Aorta (tissue), 5 donors: ENCODE measurements at regions not wholly inside any gene's neighbourhood (a gene's known extent, or its start where the extent isn't known, plus 50 kb on each side); places are given as distances from the start of the nearest gene placed in this dataset.

Experiments
- ATAC-seq: fragments of 200-7000 bp; cut with Tn5 transposase; one replicate; pipeline ENCODE4 v1.9.1; 2022; ENCODE audit warnings: moderate library complexity; ENCODE audit not compliant: low FRiP score
- DNase-seq, 2 donors: peaks; one replicate each; pipeline ENCODE4 v3.0.0-alpha.2; 2020
- H3K27ac ChIP-seq, 2 donors: one replicate each; pipeline ENCODE4 v1.5.1; 2013; ENCODE audit warnings: low read length in 2 of 2, mild to moderate bottlenecking in 2 of 2, moderate library complexity in 2 of 2, control low read depth in 1 of 2, inconsistent platforms in 1 of 2, low read depth in 1 of 2
- H3K27me3 ChIP-seq, 2 donors: one replicate each; pipeline ENCODE4 v1.6.1; 2013; ENCODE audit warnings: control low read depth in 1 of 2, low read length in 1 of 2, mild to moderate bottlenecking in 1 of 2, moderate library complexity in 1 of 2; ENCODE audit not compliant: insufficient read depth in 2 of 2, control insufficient read depth in 1 of 2
- H3K36me3 ChIP-seq, 2 donors: one replicate each; pipeline ENCODE4 v1.6.1; 2013; ENCODE audit warnings: control low read depth in 1 of 2, low read length in 1 of 2, mild to moderate bottlenecking in 1 of 2; ENCODE audit not compliant: insufficient read depth in 2 of 2, control insufficient read depth in 1 of 2
- H3K4me1 ChIP-seq, 2 donors: one replicate each; pipeline ENCODE4 v1.6.1; 2013; ENCODE audit warnings: low read length in 2 of 2, control low read depth in 1 of 2, mild to moderate bottlenecking in 1 of 2, moderate library complexity in 1 of 2; ENCODE audit not compliant: insufficient read depth in 2 of 2, control insufficient read depth in 1 of 2
- H3K4me3 ChIP-seq, 2 donors: one replicate each; pipeline ENCODE4 v1.5.1; 2013; ENCODE audit warnings: low read length in 2 of 2, control low read depth in 1 of 2, mild to moderate bottlenecking in 1 of 2
- H3K9me3 ChIP-seq: one replicate; pipeline ENCODE4 v1.6.1; 2013; ENCODE audit warnings: mild to moderate bottlenecking, low read length; ENCODE audit not compliant: control insufficient read depth
- WGBS, 2 donors: extraction: QIAGEN DNeasy Blood & Tissue Kit; methylation state at CpG; one replicate each; pipeline ENCODE4 v1.1.7; 2013; 5-methylcytosine and 5-hydroxymethylcytosine counted together
- intact Hi-C, 2 donors: fragments of 100-400 bp; cut with DNase I; formaldehyde crosslinking; loops; one replicate each; pipeline versions ENCODE4 v1.14.2 to v1.15.0; 2022
- donor health status: healthy with polysubstance abuse.
- donor health status: Bipolar disorder and iron deficiency.
- donor health status: DM: no; HTN: no; CAD: no.
- donor health status: DM: no; HTN: no; CAD: no.
- donor health status: DM: yes; HTN: yes; CAD: no.

GRCh38 chr2:167793725-167794124 lies 453.7 kb downstream of the STK39 start:
- Histone ChIP-seq H3K27me3 (no peaks in the 10 kb centered on the region), H3K4me1 (no peaks in the 10 kb centered on the region), H3K27ac (no peak overlapping the region), H3K9me3 (no peaks in the 10 kb centered on the region), H3K36me3 (no peaks in the 10 kb centered on the region), H3K4me3 (no peak overlapping the region)
- intact Hi-C loops: no loop called here
- WGBS, 2 donors: 84 to 85% methylated on average over 3 of the region's 3 CpGs
- DNase-seq: no peak
- no peak for ATAC-seq

- ATAC-seq (no peak), DNase-seq (no peak)
- no peaks in the 10 kb centered on the region for H3K9me3 ChIP-seq
- WGBS, 2 donors: 94 to 98% methylated on average over 1 of the region's 1 CpG
- no peaks in the 10 kb centered on the region for H3K36me3 ChIP-seq
- no peaks in the 10 kb centered on the region for H3K27me3 ChIP-seq
- H3K27ac ChIP-seq: no peak overlapping the region
- no peak overlapping the region for H3K4me3 ChIP-seq
- H3K4me1 ChIP-seq: no peaks in the 10 kb centered on the region
- intact Hi-C loops: no loop called here
Measured at GRCh38 chr2:167792126-167792525, 455.3 kb downstream of the STK39 start.

DNA sequence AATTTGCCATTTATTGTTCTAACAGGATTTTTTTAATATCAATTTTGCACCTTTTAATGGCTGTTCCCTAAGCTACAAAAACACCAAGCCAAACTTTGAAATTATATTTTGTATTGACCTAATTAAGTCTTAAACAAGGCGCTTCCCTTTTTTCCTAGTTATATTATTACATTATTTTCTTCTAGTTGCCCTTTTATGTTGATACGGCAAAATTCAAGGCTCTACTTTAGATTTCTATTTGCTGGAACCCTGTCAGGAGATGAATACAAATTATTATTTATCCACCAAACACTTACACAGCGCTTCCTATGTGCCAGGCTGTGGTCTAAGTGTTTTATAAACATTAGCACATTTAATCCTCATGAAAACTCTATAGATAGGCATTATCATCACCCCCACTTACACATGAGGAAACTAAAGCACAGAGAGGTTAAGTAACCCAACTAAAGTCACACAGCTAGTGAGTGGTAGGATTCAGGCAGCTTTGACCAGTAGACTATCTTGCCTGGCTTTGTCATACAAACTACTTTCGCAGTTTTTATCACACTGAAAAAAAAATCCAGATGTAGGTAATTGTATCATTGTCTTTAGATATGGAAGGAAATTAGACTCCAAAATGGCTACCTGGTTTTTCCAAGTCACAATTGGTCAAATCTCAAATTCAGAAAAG lies 456.5 kb downstream of the STK39 start:
- intact Hi-C loops: no loop called here
- DNase-seq (no peak), ATAC-seq (no peak)
- 93 to 95% methylated on average over 4 of the region's 4 CpGs for WGBS, 2 donors
- no peak overlapping the region for H3K4me3 ChIP-seq
- no peaks in the 10 kb centered on the region for H3K4me1 ChIP-seq
- no peak overlapping the region for H3K27ac ChIP-seq
- no peaks in the 10 kb centered on the region for H3K36me3 ChIP-seq
- no peaks in the 10 kb centered on the region for H3K27me3 ChIP-seq
- H3K9me3 ChIP-seq: no peaks in the 10 kb centered on the region

GRCh38 chr2:167790189-167790588 lies 457.2 kb downstream of the STK39 start:
- WGBS, 2 donors: 91 to 96% methylated on average over 4 of the region's 4 CpGs

DNA sequence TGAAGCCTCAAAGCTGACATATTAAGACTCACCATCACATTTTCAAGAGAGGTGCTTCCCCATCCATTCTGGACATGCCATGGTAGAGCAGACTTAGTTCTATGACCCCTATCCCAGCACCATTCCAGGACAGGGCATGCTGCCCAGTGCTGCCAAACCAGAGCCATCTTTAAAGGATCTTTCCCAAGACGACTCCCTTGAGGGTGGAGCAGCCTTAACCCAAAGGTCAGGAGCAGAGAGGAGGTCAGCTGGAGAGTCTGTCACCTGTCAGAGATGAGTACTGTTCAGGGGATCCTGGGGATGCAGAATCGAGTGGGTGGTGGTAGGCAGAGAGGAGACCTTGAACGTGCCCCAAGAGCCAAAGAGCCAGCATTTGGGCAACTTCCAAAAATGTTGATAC lies 459.8 kb downstream of the STK39 start:
- Histone ChIP-seq H3K4me3 (no peak overlapping the region), H3K27me3 (no peaks in the 10 kb centered on the region), H3K4me1 (no peaks in the 10 kb centered on the region), H3K9me3 (no peaks in the 10 kb centered on the region), H3K36me3 (no peaks in the 10 kb centered on the region), H3K27ac (no peak overlapping the region)
- WGBS, 2 donors: 71 to 75% methylated on average over 3 of the region's 3 CpGs
- ATAC-seq (no peak), DNase-seq (no peak)
- intact Hi-C loops: no loop called here

More at GRCh38 chr2:167790189-167790588, 457.2 kb downstream of the STK39 start:
- intact Hi-C loops: no loop called here
- ATAC-seq (no peak), DNase-seq (no peak)
- H3K9me3 ChIP-seq: no peaks in the 10 kb centered on the region
- no peaks in the 10 kb centered on the region for H3K4me1 ChIP-seq
- H3K27me3 ChIP-seq: no peaks in the 10 kb centered on the region
- H3K4me3 ChIP-seq: no peak overlapping the region
- no peak overlapping the region for H3K27ac ChIP-seq
- H3K36me3 ChIP-seq: no peaks in the 10 kb centered on the region

- H3K9me3 ChIP-seq: no peaks in the 10 kb centered on the region
- intact Hi-C loops: no loop called here
Measured at GRCh38 chr2:167787021-167787420, 460.4 kb downstream of the STK39 start.

DNA sequence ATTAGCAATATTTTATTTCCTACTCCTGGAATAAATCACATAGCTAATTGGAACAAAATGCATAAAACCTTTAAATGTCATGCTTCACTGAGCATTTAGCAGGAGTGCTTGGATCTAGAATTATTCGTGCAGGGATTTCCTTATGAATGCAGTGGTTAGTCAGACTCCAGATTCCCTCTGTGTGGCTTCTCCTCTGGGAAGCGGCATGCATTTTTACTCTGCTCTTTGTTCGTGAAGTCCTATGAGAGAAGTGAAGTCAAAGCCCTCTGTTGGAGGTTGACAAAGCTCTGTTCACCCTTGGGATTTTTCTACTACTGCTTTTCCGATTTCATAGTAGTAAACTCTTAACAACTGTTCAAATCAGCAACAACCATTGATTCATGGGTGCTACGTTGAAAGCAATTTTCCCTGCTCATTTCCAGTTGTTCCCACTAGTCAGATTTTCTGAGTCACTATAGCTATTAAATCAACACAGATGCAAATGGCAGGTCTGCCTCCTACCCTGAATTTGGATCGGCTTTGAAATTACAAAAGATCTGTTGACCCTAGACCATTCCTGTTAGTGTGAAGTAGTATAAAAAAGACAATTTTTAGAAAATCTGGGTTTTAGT lies 461.7 kb downstream of the STK39 start:
- Histone ChIP-seq H3K36me3 (no peaks in the 10 kb centered on the region), H3K27ac (no peak overlapping the region), H3K4me1 (no peaks in the 10 kb centered on the region), H3K4me3 (no peak overlapping the region), H3K9me3 (no peaks in the 10 kb centered on the region), H3K27me3 (no peaks in the 10 kb centered on the region)
- DNase-seq (no peak), ATAC-seq (no peak)
- intact Hi-C loops: no loop called here
- WGBS, 2 donors: 56 to 63% methylated on average over 6 of the region's 6 CpGs

More at GRCh38 chr2:167787021-167787420, 460.4 kb downstream of the STK39 start:
- Histone ChIP-seq H3K27me3 (no peaks in the 10 kb centered on the region), H3K36me3 (no peaks in the 10 kb centered on the region), H3K4me3 (no peak overlapping the region), H3K4me1 (no peaks in the 10 kb centered on the region), H3K27ac (no peak overlapping the region)
- no peak for DNase-seq
- WGBS, 2 donors: 89% methylated on average over 1 of the region's 1 CpG
- no peak for ATAC-seq

DNA sequence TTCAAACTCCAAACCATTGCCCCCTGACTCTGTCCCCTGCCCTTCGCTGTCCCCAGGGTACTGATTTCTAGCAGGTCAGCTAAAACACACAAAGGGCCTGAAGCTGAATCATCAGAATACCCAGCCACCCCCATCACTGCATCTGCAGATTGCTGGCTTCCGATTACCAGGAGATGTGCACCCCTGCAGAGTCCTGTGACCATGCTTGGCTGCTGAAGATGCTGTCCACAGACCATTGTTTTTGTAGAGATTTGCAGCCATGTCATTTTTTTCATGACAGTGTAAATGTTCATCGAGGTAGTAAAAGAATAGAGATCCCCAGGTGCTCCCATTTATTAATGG lies 463.3 kb downstream of the STK39 start:
- no peak for DNase-seq
- H3K36me3 ChIP-seq: no peaks in the 10 kb centered on the region
- intact Hi-C loops: no loop called here
- no peak overlapping the region for H3K4me3 ChIP-seq
- H3K27ac ChIP-seq: no peak overlapping the region
- 47 to 60% methylated on average over 3 of the region's 3 CpGs for WGBS, 2 donors
- H3K9me3 ChIP-seq: no peaks in the 10 kb centered on the region
- H3K27me3 ChIP-seq: no peaks in the 10 kb centered on the region
- no peaks in the 10 kb centered on the region for H3K4me1 ChIP-seq
- ATAC-seq: no peak

- no peaks in the 10 kb centered on the region for H3K36me3 ChIP-seq
- DNase-seq (no peak), ATAC-seq (no peak)
- no peak overlapping the region for H3K27ac ChIP-seq
- H3K4me3 ChIP-seq: no peak overlapping the region
- no peaks in the 10 kb centered on the region for H3K9me3 ChIP-seq
- H3K4me1 ChIP-seq: no peaks in the 10 kb centered on the region
- H3K27me3 ChIP-seq: no peaks in the 10 kb centered on the region
- intact Hi-C loops: no loop called here
- WGBS, 2 donors: 15 to 21% methylated on average over 5 of the region's 5 CpGs
Measured at GRCh38 chr2:167783261-167784083, 463.9 kb downstream of the STK39 start.
